ENCODE measurements at regions not wholly inside any gene's neighbourhood (a gene's known extent, or its start where the extent isn't known, plus 50 kb on each side); places are given as distances from the start of the nearest gene placed in this dataset.

- TF ChIP-seq ZNF221 (tag by site-specific recombination; IDR thresholded peaks at IDR 0.05; ENCODE audit: borderline replicate concordance) (no peak), ZNF292 (tag by site-specific recombination; IDR thresholded peaks at IDR 0.05; ENCODE audit: borderline replicate concordance, low read depth) (no peak), KLF16 (tag by site-specific recombination; IDR thresholded peaks at IDR 0.05) (no peak), ZNF23 (tag by site-specific recombination; IDR thresholded peaks at IDR 0.05; ENCODE audit: borderline replicate concordance) (no peak), KLF8 (tag by site-specific recombination; IDR thresholded peaks at IDR 0.05) (no peak), PRDM6 (tag by site-specific recombination; IDR thresholded peaks at IDR 0.05) (no peak), ZNF266 (tag by site-specific recombination; IDR thresholded peaks at IDR 0.05; ENCODE audit: low read depth) (no peak), ZNF626 (tag by site-specific recombination; IDR thresholded peaks at IDR 0.05) (no peak)
Measured at GRCh38 chr16:13529193-13529982, 390.6 kb upstream of the ERCC4 start (continued).

GRCh38 chr16:13540771-13541170, 379.2 kb upstream of the ERCC4 start:
- POLR2A ChIA-PET: no interaction called here
- CTCF ChIA-PET: no interaction called here
- H3K9me3 ChIP-seq (ENCODE audit: control insufficient read depth, insufficient read depth, low read depth, low read length): no peaks in the 10 kb centered on the region
- no peak overlapping the region for H3K27ac ChIP-seq (ENCODE audit: extremely low read depth, low read depth, low read length)
- TF ChIP-seq ZNF571 (tag by site-specific recombination; IDR thresholded peaks at IDR 0.05): no peak
- TF ChIP-seq HOXD13 (CRISPR knock-in tag; IDR thresholded peaks at IDR 0.05; ENCODE audit: borderline replicate concordance): no peak
- TF ChIP-seq ZNF433 (tag by site-specific recombination; IDR thresholded peaks at IDR 0.05; ENCODE audit: low read depth): no peak
- no peak for TF ChIP-seq ZNF777 (tag by site-specific recombination; IDR thresholded peaks at IDR 0.05; ENCODE audit: borderline replicate concordance)
- TF ChIP-seq ZXDB (tag by site-specific recombination; IDR thresholded peaks at IDR 0.05): no peak
- no peak for TF ChIP-seq ZNF423 (tag by site-specific recombination; IDR thresholded peaks at IDR 0.05)
- no peak overlapping the region for H3K4me3 ChIP-seq (ENCODE audit: low read depth, low read length)
- H3K36me3 ChIP-seq (ENCODE audit: control insufficient read depth in 2 of 2, insufficient read depth in 1 of 2, low read length in 2 of 2): no peaks in the 10 kb centered on the region
- H3K4me1 ChIP-seq (ENCODE audit: control insufficient read depth, insufficient read depth, low read length): no peaks in the 10 kb centered on the region

GRCh38 chr16:13542284-13542683, 377.7 kb upstream of the ERCC4 start:
- TF ChIP-seq PATZ1 (tag by site-specific recombination; IDR thresholded peaks at IDR 0.05) (no peak), ZNF549 (tag by site-specific recombination; IDR thresholded peaks at IDR 0.05) (no peak), ZNF837 (tag by site-specific recombination; IDR thresholded peaks at IDR 0.05) (no peak), ZNF488 (tag by site-specific recombination; IDR thresholded peaks at IDR 0.05) (no peak), ZNF48 (tag by site-specific recombination; IDR thresholded peaks at IDR 0.05) (no peak), ZNF664 (tag by site-specific recombination; IDR thresholded peaks at IDR 0.05) (no peak), HOXA7 (CRISPR knock-in tag; IDR thresholded peaks at IDR 0.05; ENCODE audit: borderline replicate concordance) (no peak), SP7 (tag by site-specific recombination; IDR thresholded peaks at IDR 0.05) (no peak), ZNF239 (tag by site-specific recombination; IDR thresholded peaks at IDR 0.05) (no peak), ZBTB21 (tag by site-specific recombination; IDR thresholded peaks at IDR 0.05) (no peak), ZNF777 (tag by site-specific recombination; IDR thresholded peaks at IDR 0.05; ENCODE audit: borderline replicate concordance) (no peak), KLF7 (tag by site-specific recombination; IDR thresholded peaks at IDR 0.05; ENCODE audit: borderline replicate concordance) (no peak), ZNF585B (tag by site-specific recombination; IDR thresholded peaks at IDR 0.05) (no peak), ZNF510 (tag by site-specific recombination; IDR thresholded peaks at IDR 0.05; ENCODE audit: insufficient replicate concordance) (no peak)
- no peaks in the 10 kb centered on the region for H3K9me3 ChIP-seq (ENCODE audit: control insufficient read depth, insufficient read depth, low read depth, low read length)
- H3K4me1 ChIP-seq (ENCODE audit: control insufficient read depth, insufficient read depth, low read length): no peaks in the 10 kb centered on the region
- POLR2A ChIA-PET: no interaction called here
- H3K4me3 ChIP-seq (ENCODE audit: low read depth, low read length): no peak overlapping the region
- CTCF ChIA-PET: no interaction called here
- no peak overlapping the region for H3K27ac ChIP-seq (ENCODE audit: extremely low read depth, low read depth, low read length)
- H3K36me3 ChIP-seq (ENCODE audit: control insufficient read depth in 2 of 2, insufficient read depth in 1 of 2, low read length in 2 of 2): no peaks in the 10 kb centered on the region
